ENCODE measurements at regions not wholly inside any gene's neighbourhood (a gene's known extent, or its start where the extent isn't known, plus 50 kb on each side); places are given as distances from the start of the nearest gene placed in this dataset.

DNA sequence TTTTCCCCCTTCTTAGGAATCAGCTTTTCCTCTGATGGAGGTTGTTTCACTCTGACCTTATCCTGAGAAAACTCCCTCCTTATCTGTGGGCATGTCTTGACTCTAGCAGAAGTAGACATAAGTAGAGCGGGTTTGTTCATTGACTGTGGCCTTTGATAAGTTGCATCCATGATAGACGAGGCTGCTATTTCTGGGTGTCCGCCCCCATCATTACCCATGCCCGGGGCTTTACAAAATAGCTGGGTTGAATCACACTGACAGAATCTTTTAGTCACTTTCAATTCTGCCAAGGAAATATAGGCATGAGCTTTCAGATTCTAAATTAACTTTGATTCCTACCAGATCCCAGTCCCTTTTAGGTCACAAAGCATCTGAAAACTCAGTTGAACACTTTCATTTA is 223.8 kb downstream of the SEC61B start:
- H2BK120ac ChIP-seq (ENCODE audit: low read depth, low read length): no peak overlapping the region
- no peak overlapping the region for H3K9ac ChIP-seq (ENCODE audit: low read depth, low read length, poor library complexity)
- H2AFZ ChIP-seq (ENCODE audit: low read length): no peak overlapping the region
- no peak overlapping the region for H4K8ac ChIP-seq (ENCODE audit: low read depth, low read length)
- no peaks in the 10 kb centered on the region for H3K9me3 ChIP-seq (replicated peaks in 1 of 2; ENCODE audit: control insufficient read depth in 2 of 2, insufficient read depth in 1 of 2, low read depth in 1 of 2, low read length in 2 of 2)
- H3K36me3 ChIP-seq (replicated peaks in 1 of 2; ENCODE audit: control insufficient read depth in 2 of 2, insufficient read depth in 2 of 2, low read length in 2 of 2): no peaks in the 10 kb centered on the region
- H3K79me1 ChIP-seq (ENCODE audit: low read depth, low read length): no peaks in the 10 kb centered on the region
- no peaks in the 10 kb centered on the region for H3K27me3 ChIP-seq (ENCODE audit: control insufficient read depth in 3 of 3, insufficient read depth in 3 of 3, low read depth in 1 of 3, low read length in 3 of 3)
- no peak overlapping the region for H3K4me2 ChIP-seq (ENCODE audit: insufficient read depth, low read length, poor library complexity, severe bottlenecking)
- H3K4me1 ChIP-seq (ENCODE audit: control insufficient read depth in 2 of 2, insufficient read depth in 1 of 2, low read depth in 1 of 2, low read length in 2 of 2): no peaks in the 10 kb centered on the region
- no peak overlapping the region for H3K23ac ChIP-seq (ENCODE audit: low read depth, low read length, poor library complexity)
- no peak overlapping the region for H4K91ac ChIP-seq (ENCODE audit: low read depth, low read length, poor library complexity)
- DNase-seq (ENCODE audit: low spot score): no peak
- H3K4me3 ChIP-seq (ENCODE audit: low read length in 2 of 2): no peak overlapping the region
- H2AK5ac ChIP-seq (ENCODE audit: low read depth, low read length): no peak overlapping the region
- no peak overlapping the region for H3K27ac ChIP-seq (replicated peaks; ENCODE audit: low read length)
- no peak overlapping the region for H3K18ac ChIP-seq (ENCODE audit: low read length)
- H2BK15ac ChIP-seq (ENCODE audit: low read length): no peak overlapping the region
- WGBS, 2 donors (ENCODE audit: extremely low coverage in 2 of 2, insufficient read length in 2 of 2, insufficient replicate concordance in 1 of 2): no CpG with 5 or more reads among the region's 4 CpGs
- H2BK12ac ChIP-seq (ENCODE audit: low read length): no peak overlapping the region
- H3K14ac ChIP-seq (ENCODE audit: low read length): no peak overlapping the region
- H3K4ac ChIP-seq (ENCODE audit: low read length): no peak overlapping the region
- H2BK5ac ChIP-seq (ENCODE audit: low read length): no peak overlapping the region

DNA sequence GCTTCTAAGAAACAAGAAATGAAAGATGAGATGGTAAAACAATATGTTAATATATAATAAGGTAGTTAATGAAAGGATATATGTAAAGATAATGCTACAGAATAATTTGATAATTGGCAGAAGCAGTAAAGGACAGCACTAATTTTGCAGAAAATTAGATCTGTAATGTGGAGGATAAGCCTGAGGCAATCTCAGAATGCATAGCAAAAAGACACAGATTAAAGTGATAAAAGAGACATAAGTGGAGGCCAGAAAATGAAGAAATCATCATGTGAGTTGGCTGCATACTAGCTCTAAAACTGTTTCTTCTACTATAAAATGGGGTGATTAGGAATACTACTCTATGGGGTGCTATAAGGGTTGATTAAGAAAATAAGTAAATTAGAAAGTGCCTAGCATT is 225.9 kb downstream of the SEC61B start:
- H3K79me1 ChIP-seq (ENCODE audit: low read depth, low read length): no peaks in the 10 kb centered on the region

DNA sequence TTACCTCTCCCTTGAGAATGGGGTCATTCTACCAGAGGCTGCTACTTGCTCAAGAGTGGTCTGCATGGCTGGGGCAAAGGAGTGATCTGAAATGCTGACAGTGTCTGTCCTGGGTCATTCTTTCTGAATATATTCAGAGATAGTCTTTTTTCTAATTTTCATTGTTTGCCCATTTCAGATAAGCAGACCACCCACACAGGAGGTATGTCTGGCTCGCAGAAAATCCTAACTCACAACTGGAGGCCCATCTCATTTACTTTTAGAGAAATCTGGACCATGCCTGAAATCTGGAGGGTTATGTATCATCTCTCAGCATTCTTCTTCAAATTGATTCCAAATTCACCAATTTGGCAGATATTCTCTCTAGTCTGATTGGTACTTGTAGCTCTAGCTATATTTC is 227.6 kb downstream of the SEC61B start:
- Histone ChIP-seq H3K4me1 (ENCODE audit: control insufficient read depth in 2 of 2, insufficient read depth in 1 of 2, low read depth in 1 of 2, low read length in 2 of 2) (peaks cover 0 to 3% of the 10 kb centered on the region in 2 donors), H3K9ac (ENCODE audit: low read depth, low read length, poor library complexity) (no peak overlapping the region), H4K8ac (ENCODE audit: low read depth, low read length) (no peak overlapping the region), H3K4ac (ENCODE audit: low read length) (no peak overlapping the region), H4K91ac (ENCODE audit: low read depth, low read length, poor library complexity) (no peak overlapping the region), H2AK5ac (ENCODE audit: low read depth, low read length) (no peak overlapping the region), H3K9me3 (replicated peaks in 1 of 2; ENCODE audit: control insufficient read depth in 2 of 2, insufficient read depth in 1 of 2, low read depth in 1 of 2, low read length in 2 of 2) (no peaks in the 10 kb centered on the region), H3K27ac (replicated peaks; ENCODE audit: low read length) (no peak overlapping the region), H2AFZ (ENCODE audit: low read length) (no peak overlapping the region), H3K36me3 (replicated peaks in 1 of 2; ENCODE audit: control insufficient read depth in 2 of 2, insufficient read depth in 2 of 2, low read length in 2 of 2) (no peaks in the 10 kb centered on the region), H2BK12ac (ENCODE audit: low read length) (no peak overlapping the region), H2BK15ac (ENCODE audit: low read length) (no peak overlapping the region), H3K4me3 (ENCODE audit: low read length in 2 of 2) (no peak overlapping the region), H3K27me3 (ENCODE audit: control insufficient read depth in 3 of 3, insufficient read depth in 3 of 3, low read depth in 1 of 3, low read length in 3 of 3) (no peaks in the 10 kb centered on the region), H3K18ac (ENCODE audit: low read length) (no peak overlapping the region), H2BK120ac (ENCODE audit: low read depth, low read length) (no peak overlapping the region), H2BK5ac (ENCODE audit: low read length) (no peak overlapping the region), H3K14ac (ENCODE audit: low read length) (no peak overlapping the region), H3K79me1 (ENCODE audit: low read depth, low read length) (no peaks in the 10 kb centered on the region), H3K4me2 (ENCODE audit: insufficient read depth, low read length, poor library complexity, severe bottlenecking) (no peak overlapping the region), H3K23ac (ENCODE audit: low read depth, low read length, poor library complexity) (no peak overlapping the region)
- no peak for DNase-seq (ENCODE audit: low spot score)
- WGBS, 2 donors (ENCODE audit: extremely low coverage in 2 of 2, insufficient read length in 2 of 2, insufficient replicate concordance in 1 of 2): no CpG with 5 or more reads among the region's 1 CpG

More for the DNA sequence above, 225.9 kb downstream of the SEC61B start:
- Histone ChIP-seq H2BK15ac (ENCODE audit: low read length) (no peak overlapping the region), H3K18ac (ENCODE audit: low read length) (no peak overlapping the region), H3K4me2 (ENCODE audit: insufficient read depth, low read length, poor library complexity, severe bottlenecking) (no peak overlapping the region), H3K23ac (ENCODE audit: low read depth, low read length, poor library complexity) (no peak overlapping the region), H3K27me3 (ENCODE audit: control insufficient read depth in 3 of 3, insufficient read depth in 3 of 3, low read depth in 1 of 3, low read length in 3 of 3) (no peaks in the 10 kb centered on the region), H3K14ac (ENCODE audit: low read length) (no peak overlapping the region), H3K4me3 (ENCODE audit: low read length in 2 of 2) (no peak overlapping the region), H4K91ac (ENCODE audit: low read depth, low read length, poor library complexity) (no peak overlapping the region), H4K8ac (ENCODE audit: low read depth, low read length) (no peak overlapping the region), H3K27ac (replicated peaks; ENCODE audit: low read length) (no peak overlapping the region), H2BK5ac (ENCODE audit: low read length) (no peak overlapping the region), H2AK5ac (ENCODE audit: low read depth, low read length) (no peak overlapping the region), H2AFZ (ENCODE audit: low read length) (no peak overlapping the region), H2BK120ac (ENCODE audit: low read depth, low read length) (no peak overlapping the region), H3K9ac (ENCODE audit: low read depth, low read length, poor library complexity) (no peak overlapping the region), H3K4ac (ENCODE audit: low read length) (no peak overlapping the region), H2BK12ac (ENCODE audit: low read length) (no peak overlapping the region), H3K4me1 (ENCODE audit: control insufficient read depth in 2 of 2, insufficient read depth in 1 of 2, low read depth in 1 of 2, low read length in 2 of 2) (peaks cover 0 to 3% of the 10 kb centered on the region in 2 donors), H3K9me3 (replicated peaks in 1 of 2; ENCODE audit: control insufficient read depth in 2 of 2, insufficient read depth in 1 of 2, low read depth in 1 of 2, low read length in 2 of 2) (no peaks in the 10 kb centered on the region), H3K36me3 (replicated peaks in 1 of 2; ENCODE audit: control insufficient read depth in 2 of 2, insufficient read depth in 2 of 2, low read length in 2 of 2) (no peaks in the 10 kb centered on the region)
- DNase-seq (ENCODE audit: low spot score): no peak

DNA sequence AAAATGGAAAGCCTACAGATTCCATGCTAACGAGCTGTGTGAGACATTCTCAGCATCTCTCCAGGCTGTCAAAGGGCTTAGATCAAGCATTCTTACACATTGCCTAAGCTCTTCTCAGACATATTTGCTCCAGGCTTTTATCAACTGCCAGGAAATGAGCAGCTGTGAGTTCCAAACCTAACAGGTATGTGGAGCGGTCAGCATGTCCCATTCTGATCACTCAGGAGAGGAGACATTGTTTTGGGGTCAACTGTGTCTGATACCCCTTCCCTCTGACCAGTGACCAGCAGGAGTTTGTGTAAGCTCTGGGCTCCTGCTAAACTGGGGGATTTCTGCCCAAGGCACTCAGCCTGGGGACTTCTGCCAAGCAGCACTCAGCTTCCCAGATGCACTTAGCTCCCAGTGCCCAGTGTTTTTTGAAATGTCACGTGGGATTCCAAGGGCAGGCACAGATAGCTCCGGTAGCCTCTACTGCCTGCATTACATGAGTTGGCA is 229.1 kb downstream of the SEC61B start:
- Histone ChIP-seq H3K27ac (replicated peaks; ENCODE audit: low read length) (no peak overlapping the region), H3K36me3 (replicated peaks in 1 of 2; ENCODE audit: control insufficient read depth in 2 of 2, insufficient read depth in 2 of 2, low read length in 2 of 2) (no peaks in the 10 kb centered on the region), H3K4me1 (ENCODE audit: control insufficient read depth in 2 of 2, insufficient read depth in 1 of 2, low read depth in 1 of 2, low read length in 2 of 2) (peaks cover 0 to 3% of the 10 kb centered on the region in 2 donors), H2BK12ac (ENCODE audit: low read length) (no peak overlapping the region), H3K18ac (ENCODE audit: low read length) (no peak overlapping the region), H3K4me3 (ENCODE audit: low read length in 2 of 2) (no peak overlapping the region), H2BK15ac (ENCODE audit: low read length) (no peak overlapping the region), H3K9ac (ENCODE audit: low read depth, low read length, poor library complexity) (no peak overlapping the region), H4K91ac (ENCODE audit: low read depth, low read length, poor library complexity) (no peak overlapping the region), H3K4ac (ENCODE audit: low read length) (no peak overlapping the region), H3K27me3 (ENCODE audit: control insufficient read depth in 3 of 3, insufficient read depth in 3 of 3, low read depth in 1 of 3, low read length in 3 of 3) (no peaks in the 10 kb centered on the region), H3K9me3 (replicated peaks in 1 of 2; ENCODE audit: control insufficient read depth in 2 of 2, insufficient read depth in 1 of 2, low read depth in 1 of 2, low read length in 2 of 2) (no peaks in the 10 kb centered on the region), H3K79me1 (ENCODE audit: low read depth, low read length) (no peaks in the 10 kb centered on the region), H4K8ac (ENCODE audit: low read depth, low read length) (no peak overlapping the region), H3K14ac (ENCODE audit: low read length) (no peak overlapping the region), H2AK5ac (ENCODE audit: low read depth, low read length) (no peak overlapping the region), H2AFZ (ENCODE audit: low read length) (no peak overlapping the region), H2BK120ac (ENCODE audit: low read depth, low read length) (no peak overlapping the region), H3K23ac (ENCODE audit: low read depth, low read length, poor library complexity) (no peak overlapping the region), H3K4me2 (ENCODE audit: insufficient read depth, low read length, poor library complexity, severe bottlenecking) (no peak overlapping the region), H2BK5ac (ENCODE audit: low read length) (no peak overlapping the region)
- no CpG with 5 or more reads among the region's 4 CpGs for WGBS, 2 donors (ENCODE audit: extremely low coverage in 2 of 2, insufficient read length in 2 of 2, insufficient replicate concordance in 1 of 2)
- no peak for DNase-seq (ENCODE audit: low spot score)

All from neuronal stem cell (in vitro differentiated cells).